CD4-positive, alpha-beta memory T cell (primary cell): ENCODE measurements at regions not wholly inside any gene's neighbourhood (a gene's known extent, or its start where the extent isn't known, plus 50 kb on each side); places are given as distances from the start of the nearest gene placed in this dataset.
A peak's percentile ranks its signal among the peaks of the same experiment; 100 is the strongest.

Experiments used
- CTCF ChIA-PET: fragments of 350-600 bp; sonication (Branson Sonifier 250); formaldehyde crosslinking; loops from one replicate; lab custom pipeline; 2021; ENCODE audit warnings: inconsistent platforms; ENCODE audit not compliant: partially characterized antibody; lab: Charles Lee
- POLR2A ChIA-PET: fragments of 350-600 bp; sonication (Branson Sonifier 250); formaldehyde crosslinking; loops from one replicate; lab custom pipeline; 2021; ENCODE audit not compliant: partially characterized antibody; lab: Charles Lee
- DNase-seq, 5 donors: peaks; one replicate each; pipeline versions ENCODE4 v3.0.0 to v3.0.0-alpha.2; 2020 to 2022; ENCODE audit warnings: mixed read lengths in 1 of 5
- H3K27ac ChIP-seq: one replicate; pipeline ENCODE4 v1.7.0; 2013; ENCODE audit warnings: low read depth, low read length
- H3K27me3 ChIP-seq: 2 replicates; pipeline ENCODE4 v1.7.0; 2013; ENCODE audit warnings: mild to moderate bottlenecking, low read length, moderate library complexity; ENCODE audit not compliant: insufficient read depth
- H3K36me3 ChIP-seq: 2 replicates; pipeline ENCODE4 v1.7.0; 2013; ENCODE audit warnings: mild to moderate bottlenecking, low read length, moderate library complexity; ENCODE audit not compliant: insufficient read depth
- H3K4me1 ChIP-seq: 2 replicates; pipeline ENCODE4 v1.7.0; 2013; ENCODE audit warnings: mild to moderate bottlenecking, low read length, moderate library complexity; ENCODE audit not compliant: insufficient read depth
- H3K4me3 ChIP-seq, 2 donors: one replicate each; pipeline ENCODE4 v1.7.0; 2013; ENCODE audit warnings: low read length in 2 of 2, mild to moderate bottlenecking in 1 of 2
- H3K9me3 ChIP-seq, 2 donors: one replicate each; pipeline ENCODE4 v1.7.0; 2013; ENCODE audit warnings: low read length in 2 of 2, control low read depth in 1 of 2; ENCODE audit not compliant: control insufficient read depth in 1 of 2
- H3K27ac Mint-ChIP-seq, 7 donors: one replicate each; pipeline ENCODE4 v1.8.0; 2020 to 2021; ENCODE audit warnings: mixed read lengths in 7 of 7, mild to moderate bottlenecking in 6 of 7, inconsistent platforms in 3 of 7, moderate library complexity in 3 of 7
- H3K27me3 Mint-ChIP-seq, 2 donors: one replicate each; pipeline ENCODE4 v1.8.0; 2020 to 2021; ENCODE audit warnings: mixed read lengths in 2 of 2
- H3K36me3 Mint-ChIP-seq, 2 donors: one replicate each; pipeline ENCODE4 v1.8.0; 2020 to 2021; ENCODE audit warnings: mixed read lengths in 2 of 2, inconsistent platforms in 1 of 2, mild to moderate bottlenecking in 1 of 2
- H3K4me1 Mint-ChIP-seq, 4 donors: one replicate each; pipeline ENCODE4 v1.8.0; 2020 to 2021; ENCODE audit warnings: mixed read lengths in 4 of 4, mild to moderate bottlenecking in 1 of 4
- H3K4me3 Mint-ChIP-seq, 8 donors: one replicate each; pipeline ENCODE4 v1.8.0; 2020 to 2021; ENCODE audit warnings: mixed read lengths in 8 of 8, mild to moderate bottlenecking in 7 of 8, moderate library complexity in 6 of 8, inconsistent platforms in 3 of 8
- H3K9me3 Mint-ChIP-seq, 8 donors: one replicate each; pipeline ENCODE4 v1.8.0; 2020 to 2021; ENCODE audit warnings: mixed read lengths in 8 of 8, mild to moderate bottlenecking in 5 of 8, inconsistent platforms in 3 of 8, moderate library complexity in 1 of 8
- intact Hi-C: fragments of 100-400 bp; cut with micrococcal nuclease; formaldehyde crosslinking; loops from one replicate; pipeline ENCODE4 v1.15.1; 2023

GRCh38 chr4:111685205-111685604 lies 460.0 kb upstream of the FAM241A start:
- no peaks in the 10 kb centered on the region for H3K27me3 ChIP-seq
- H3K4me1 Mint-ChIP-seq, result no peaks in the 10 kb centered on the region
- no peak overlapping the region for H3K27ac Mint-ChIP-seq
- no peaks in the 10 kb centered on the region for H3K36me3 ChIP-seq
- no peak overlapping the region for H3K27ac ChIP-seq
- no peaks in the 10 kb centered on the region for H3K4me1 ChIP-seq
- no peak for DNase-seq
- intact Hi-C loops, result no loop called here
- CTCF ChIA-PET, result no interaction called here
- H3K4me3 Mint-ChIP-seq, result no peak overlapping the region
- POLR2A ChIA-PET, result no interaction called here
- H3K36me3 Mint-ChIP-seq, result no peaks in the 10 kb centered on the region
- H3K9me3 ChIP-seq, result no peaks in the 10 kb centered on the region
- no peaks in the 10 kb centered on the region for H3K27me3 Mint-ChIP-seq
- peaks cover 0 to 4% (median 0%) of the 10 kb centered on the region in 8 donors for H3K9me3 Mint-ChIP-seq
- no peak overlapping the region for H3K4me3 ChIP-seq

- no peak for DNase-seq
- no peaks in the 10 kb centered on the region for H3K27me3 Mint-ChIP-seq
- Histone ChIP-seq H3K4me1 (no peaks in the 10 kb centered on the region), H3K4me3 (no peak overlapping the region), H3K27me3 (no peaks in the 10 kb centered on the region), H3K36me3 (no peaks in the 10 kb centered on the region), H3K27ac (no peak overlapping the region), H3K9me3 (no peaks in the 10 kb centered on the region)
- peaks cover 0 to 5% (median 0%) of the 10 kb centered on the region in 8 donors for H3K9me3 Mint-ChIP-seq
- no peaks in the 10 kb centered on the region for H3K4me1 Mint-ChIP-seq
- ChIA-PET CTCF (no interaction called here), POLR2A (no interaction called here)
- intact Hi-C loops, result no loop called here
- H3K36me3 Mint-ChIP-seq, result no peaks in the 10 kb centered on the region
- no peak overlapping the region for H3K4me3 Mint-ChIP-seq
- H3K27ac Mint-ChIP-seq, result no peak overlapping the region
Observed at GRCh38 chr4:111689214-111689613, 456.0 kb upstream of the FAM241A start.

GRCh38 chr4:111689731-111690130 lies 455.5 kb upstream of the FAM241A start:
- no peaks in the 10 kb centered on the region for H3K36me3 ChIP-seq
- H3K4me3 ChIP-seq, result no peak overlapping the region
- peaks cover 0 to 3% (median 0%) of the 10 kb centered on the region in 8 donors for H3K9me3 Mint-ChIP-seq
- H3K36me3 Mint-ChIP-seq, result no peaks in the 10 kb centered on the region
- no peaks in the 10 kb centered on the region for H3K4me1 ChIP-seq
- H3K4me3 Mint-ChIP-seq, result no peak overlapping the region
- no peak for DNase-seq
- H3K27ac ChIP-seq, result no peak overlapping the region
- no peaks in the 10 kb centered on the region for H3K27me3 Mint-ChIP-seq
- ChIA-PET CTCF (no interaction called here), POLR2A (no interaction called here)
- intact Hi-C loops, result no loop called here
- H3K9me3 ChIP-seq, result no peaks in the 10 kb centered on the region
- H3K4me1 Mint-ChIP-seq, result no peaks in the 10 kb centered on the region
- H3K27me3 ChIP-seq, result no peaks in the 10 kb centered on the region
- no peak overlapping the region for H3K27ac Mint-ChIP-seq

GRCh38 chr4:111693758-111694157 lies 451.5 kb upstream of the FAM241A start:
- no peaks in the 10 kb centered on the region for H3K9me3 ChIP-seq
- no peaks in the 10 kb centered on the region for H3K27me3 ChIP-seq
- no peak for DNase-seq
- H3K27ac Mint-ChIP-seq, result no peak overlapping the region
- no peaks in the 10 kb centered on the region for H3K4me1 ChIP-seq
- H3K9me3 Mint-ChIP-seq, result peaks cover 0 to 7% (median 1%) of the 10 kb centered on the region in 8 donors
- H3K27me3 Mint-ChIP-seq, result no peaks in the 10 kb centered on the region
- ChIA-PET POLR2A (no interaction called here), CTCF (no interaction called here)
- no peak overlapping the region for H3K4me3 ChIP-seq
- no peak overlapping the region for H3K4me3 Mint-ChIP-seq
- intact Hi-C loops, result no loop called here
- H3K36me3 ChIP-seq, result no peaks in the 10 kb centered on the region
- no peaks in the 10 kb centered on the region for H3K36me3 Mint-ChIP-seq
- H3K4me1 Mint-ChIP-seq, result no peaks in the 10 kb centered on the region
- H3K27ac ChIP-seq, result no peak overlapping the region

GRCh38 chr4:111695677-111696076 lies 449.6 kb upstream of the FAM241A start:
- H3K27ac Mint-ChIP-seq, result peak overlapping the region in 1 of 7 donors; percentile 22
- CTCF ChIA-PET, result no interaction called here
- H3K27ac ChIP-seq, result no peak overlapping the region
- intact Hi-C loops, result no loop called here
- no peaks in the 10 kb centered on the region for H3K36me3 ChIP-seq
- H3K4me3 ChIP-seq, result no peak overlapping the region
- no peaks in the 10 kb centered on the region for H3K4me1 Mint-ChIP-seq
- H3K27me3 Mint-ChIP-seq, result no peaks in the 10 kb centered on the region
- no peaks in the 10 kb centered on the region for H3K4me1 ChIP-seq
- no peaks in the 10 kb centered on the region for H3K9me3 ChIP-seq
- POLR2A ChIA-PET, result no interaction called here
- H3K27me3 ChIP-seq, result no peaks in the 10 kb centered on the region
- H3K36me3 Mint-ChIP-seq, result no peaks in the 10 kb centered on the region
- peaks cover 0 to 7% (median 1%) of the 10 kb centered on the region in 8 donors for H3K9me3 Mint-ChIP-seq
- no peak overlapping the region for H3K4me3 Mint-ChIP-seq
- no peak for DNase-seq

- Mint-ChIP-seq H3K4me1 (no peaks in the 10 kb centered on the region), H3K36me3 (no peaks in the 10 kb centered on the region)
Observed at GRCh38 chr4:111696505-111696904, 448.7 kb upstream of the FAM241A start.

GRCh38 chr4:111697176-111697942 lies 447.9 kb upstream of the FAM241A start:
- Mint-ChIP-seq H3K4me1 (no peaks in the 10 kb centered on the region), H3K27ac (no peak overlapping the region), H3K9me3 (peaks cover 0 to 4% (median 0%) of the 10 kb centered on the region in 8 donors), H3K4me3 (no peak overlapping the region), H3K27me3 (no peaks in the 10 kb centered on the region), H3K36me3 (no peaks in the 10 kb centered on the region)
- Histone ChIP-seq H3K27ac (no peak overlapping the region), H3K4me3 (no peak overlapping the region), H3K4me1 (no peaks in the 10 kb centered on the region), H3K9me3 (no peaks in the 10 kb centered on the region), H3K27me3 (no peaks in the 10 kb centered on the region), H3K36me3 (no peaks in the 10 kb centered on the region)
- POLR2A ChIA-PET, result no interaction called here
- CTCF ChIA-PET, result no interaction called here
- DNase-seq, result no peak
- intact Hi-C loops, result no loop called here

More at GRCh38 chr4:111696505-111696904, 448.7 kb upstream of the FAM241A start:
- Mint-ChIP-seq H3K9me3 (peaks cover 0 to 7% (median under 1%) of the 10 kb centered on the region in 8 donors), H3K27me3 (no peaks in the 10 kb centered on the region), H3K4me3 (no peak overlapping the region), H3K27ac (no peak overlapping the region)
- no peaks in the 10 kb centered on the region for H3K4me1 ChIP-seq
- no peak overlapping the region for H3K27ac ChIP-seq
- no peaks in the 10 kb centered on the region for H3K27me3 ChIP-seq
- CTCF ChIA-PET, result no interaction called here
- H3K36me3 ChIP-seq, result no peaks in the 10 kb centered on the region
- H3K9me3 ChIP-seq, result no peaks in the 10 kb centered on the region
- intact Hi-C loops, result no loop called here
- POLR2A ChIA-PET, result no interaction called here
- no peak overlapping the region for H3K4me3 ChIP-seq
- DNase-seq, result no peak
